ENCODE measurements at regions not wholly inside any gene's neighbourhood (a gene's known extent, or its start where the extent isn't known, plus 50 kb on each side); places are given as distances from the start of the nearest gene placed in this dataset.

DNA sequence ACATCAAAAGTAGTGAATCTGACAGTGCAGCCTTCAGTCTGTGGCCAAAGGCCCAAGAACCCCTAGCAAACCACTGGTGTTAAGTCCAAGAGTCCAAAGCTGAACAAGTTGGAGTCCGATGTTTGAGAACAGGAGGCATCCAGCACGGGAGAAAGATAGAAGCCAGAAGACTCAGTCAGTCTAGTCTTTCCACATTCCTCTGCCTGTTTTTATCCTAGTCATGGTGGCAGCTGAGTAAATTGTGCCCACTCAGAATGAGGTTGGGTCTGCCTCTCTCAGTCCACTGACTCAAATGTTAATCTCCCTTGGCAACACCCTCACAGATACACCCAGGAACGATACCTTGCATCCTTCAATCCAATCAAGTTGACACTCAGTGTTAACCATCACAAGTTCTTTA, 1255.4 kb downstream of the LRFN5 start:
- Histone ChIP-seq H3K4me3 (no peak overlapping the region), H3K27ac (no peak overlapping the region), H3K27me3 (no peaks in the 10 kb centered on the region), H3K36me3 (no peaks in the 10 kb centered on the region), H3K4me1 (no peaks in the 10 kb centered on the region), H3K9me3 (no peaks in the 10 kb centered on the region)
- no peak for TF ChIP-seq POLR2A (IDR thresholded peaks at IDR 0.05)
- TF ChIP-seq, protein P1, sequence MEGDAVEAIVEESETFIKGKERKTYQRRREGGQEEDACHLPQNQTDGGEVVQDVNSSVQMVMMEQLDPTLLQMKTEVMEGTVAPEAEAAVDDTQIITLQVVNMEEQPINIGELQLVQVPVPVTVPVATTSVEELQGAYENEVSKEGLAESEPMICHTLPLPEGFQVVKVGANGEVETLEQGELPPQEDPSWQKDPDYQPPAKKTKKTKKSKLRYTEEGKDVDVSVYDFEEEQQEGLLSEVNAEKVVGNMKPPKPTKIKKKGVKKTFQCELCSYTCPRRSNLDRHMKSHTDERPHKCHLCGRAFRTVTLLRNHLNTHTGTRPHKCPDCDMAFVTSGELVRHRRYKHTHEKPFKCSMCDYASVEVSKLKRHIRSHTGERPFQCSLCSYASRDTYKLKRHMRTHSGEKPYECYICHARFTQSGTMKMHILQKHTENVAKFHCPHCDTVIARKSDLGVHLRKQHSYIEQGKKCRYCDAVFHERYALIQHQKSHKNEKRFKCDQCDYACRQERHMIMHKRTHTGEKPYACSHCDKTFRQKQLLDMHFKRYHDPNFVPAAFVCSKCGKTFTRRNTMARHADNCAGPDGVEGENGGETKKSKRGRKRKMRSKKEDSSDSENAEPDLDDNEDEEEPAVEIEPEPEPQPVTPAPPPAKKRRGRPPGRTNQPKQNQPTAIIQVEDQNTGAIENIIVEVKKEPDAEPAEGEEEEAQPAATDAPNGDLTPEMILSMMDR (IDR thresholded peaks at IDR 0.05): no peak
- TF ChIP-seq POLR2AphosphoS5 (IDR thresholded peaks at IDR 0.05; ENCODE audit: insufficient read depth in 1 of 2, low read depth in 1 of 2): no peak
- intact Hi-C loops (cut with DNase I): no loop called here
- no peak for DNase-seq (ENCODE audit: extremely low spot score in 2 of 2)

DNA sequence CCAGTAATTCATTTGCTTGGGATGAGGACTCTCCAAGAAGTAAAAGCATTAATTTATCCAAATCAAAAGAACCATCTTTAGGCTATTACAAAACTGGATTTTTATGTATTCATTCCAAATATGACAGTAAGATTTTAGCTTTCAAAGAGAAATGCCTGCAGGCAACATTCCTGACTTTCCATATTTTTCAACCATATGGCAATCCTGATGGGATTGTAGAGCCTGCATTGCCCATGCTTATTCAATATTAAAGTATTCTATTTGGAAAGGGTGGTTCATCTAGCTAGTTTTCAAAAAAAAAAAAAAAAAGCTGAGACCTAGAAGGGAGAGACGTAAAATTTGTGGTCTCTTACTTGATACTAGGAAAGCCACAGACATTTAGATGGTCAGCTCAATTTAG, 1253.7 kb downstream of the LRFN5 start:
- intact Hi-C loops (cut with DNase I): no loop called here

DNA sequence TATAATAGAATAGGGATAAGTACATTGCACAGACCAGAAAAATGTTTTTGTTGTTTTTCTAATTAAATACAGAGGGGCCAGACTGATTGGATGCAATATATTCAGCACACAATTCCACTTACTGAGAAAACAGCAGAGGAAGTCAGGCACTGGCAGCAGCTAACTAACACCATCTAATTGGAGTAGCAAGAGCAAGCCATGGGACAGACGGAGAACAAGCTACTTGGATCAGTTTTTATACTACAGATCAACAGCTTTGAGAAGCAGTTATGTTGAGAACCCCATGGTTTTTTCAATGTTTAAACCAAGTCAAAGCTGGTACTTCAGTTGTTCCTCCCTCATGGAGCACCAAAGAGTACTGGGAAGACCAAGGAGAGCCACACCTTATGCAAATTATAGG, 1249.4 kb downstream of the LRFN5 start:
- H3K9me3 ChIP-seq: no peaks in the 10 kb centered on the region
- TF ChIP-seq POLR2A (IDR thresholded peaks at IDR 0.05): no peak
- TF ChIP-seq, protein P1 (IDR thresholded peaks at IDR 0.05): no peak
- no peak for TF ChIP-seq POLR2AphosphoS5 (IDR thresholded peaks at IDR 0.05; ENCODE audit: insufficient read depth in 1 of 2, low read depth in 1 of 2)
- no peak for DNase-seq (ENCODE audit: extremely low spot score in 2 of 2)
- intact Hi-C loops (cut with DNase I): no loop called here
- no peak overlapping the region for H3K27ac ChIP-seq
- H3K4me3 ChIP-seq: no peak overlapping the region
- H3K4me1 ChIP-seq: no peaks in the 10 kb centered on the region
- no peaks in the 10 kb centered on the region for H3K27me3 ChIP-seq
- no peaks in the 10 kb centered on the region for H3K36me3 ChIP-seq

More for the DNA sequence above, 1253.7 kb downstream of the LRFN5 start:
- Histone ChIP-seq H3K36me3 (no peaks in the 10 kb centered on the region), H3K4me1 (no peaks in the 10 kb centered on the region), H3K9me3 (no peaks in the 10 kb centered on the region), H3K4me3 (no peak overlapping the region), H3K27ac (no peak overlapping the region), H3K27me3 (no peaks in the 10 kb centered on the region)
- TF ChIP-seq POLR2A (IDR thresholded peaks at IDR 0.05) (no peak), POLR2AphosphoS5 (IDR thresholded peaks at IDR 0.05; ENCODE audit: insufficient read depth in 1 of 2, low read depth in 1 of 2) (no peak)
- TF ChIP-seq, protein P1 (IDR thresholded peaks at IDR 0.05): no peak
- DNase-seq (ENCODE audit: extremely low spot score in 2 of 2): no peak

DNA sequence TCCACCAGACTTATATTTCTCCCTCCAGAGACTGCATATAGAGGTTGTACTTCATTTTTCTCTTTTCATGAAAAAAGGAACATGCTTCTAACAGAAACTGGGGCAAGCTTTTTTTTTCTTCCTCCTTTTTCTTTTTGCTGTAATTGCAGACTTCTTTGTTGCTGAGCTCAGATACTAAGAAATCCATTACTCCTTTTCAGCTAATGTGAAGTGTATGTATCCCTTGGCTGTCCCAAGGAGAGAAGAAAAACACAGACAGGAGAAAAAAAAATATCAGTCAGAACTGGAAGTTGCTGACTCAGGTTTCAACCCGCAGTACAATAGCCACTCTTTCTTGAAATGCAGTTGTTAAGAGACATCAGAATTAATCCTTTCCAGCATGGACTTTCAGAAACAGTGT, 1248.4 kb downstream of the LRFN5 start:
- Histone ChIP-seq H3K4me3 (no peak overlapping the region), H3K27me3 (no peaks in the 10 kb centered on the region), H3K9me3 (no peaks in the 10 kb centered on the region), H3K36me3 (no peaks in the 10 kb centered on the region), H3K27ac (no peak overlapping the region), H3K4me1 (no peaks in the 10 kb centered on the region)
- TF ChIP-seq POLR2AphosphoS5 (IDR thresholded peaks at IDR 0.05; ENCODE audit: insufficient read depth in 1 of 2, low read depth in 1 of 2) (no peak), POLR2A (IDR thresholded peaks at IDR 0.05) (no peak)
- TF ChIP-seq, protein P1 (IDR thresholded peaks at IDR 0.05): no peak
- DNase-seq (ENCODE audit: extremely low spot score in 2 of 2): no peak
- intact Hi-C loops (cut with DNase I): no loop called here

DNA sequence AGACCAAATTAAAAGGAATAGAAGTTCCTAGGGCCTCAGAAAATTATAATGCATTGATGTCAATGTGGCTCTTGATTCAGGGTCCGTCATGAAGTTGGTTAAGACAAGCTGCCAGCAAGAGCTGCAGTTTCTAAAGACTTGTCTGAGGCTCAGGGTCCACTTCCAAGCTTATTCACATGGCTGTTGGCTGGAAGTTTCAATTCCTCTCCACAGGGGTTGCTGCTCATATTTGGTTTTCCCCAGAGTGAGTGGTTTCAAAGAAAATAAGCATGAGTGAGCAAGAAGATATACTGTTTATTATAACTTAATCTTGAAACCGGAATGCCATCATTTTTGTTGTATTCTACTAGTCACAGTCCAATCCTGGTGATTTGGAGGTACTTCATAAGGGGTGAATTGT, 1247.4 kb downstream of the LRFN5 start:
- intact Hi-C loops (cut with DNase I): no loop called here
- Histone ChIP-seq H3K27me3 (no peaks in the 10 kb centered on the region), H3K27ac (no peak overlapping the region), H3K9me3 (no peaks in the 10 kb centered on the region), H3K36me3 (no peaks in the 10 kb centered on the region), H3K4me1 (no peaks in the 10 kb centered on the region), H3K4me3 (no peak overlapping the region)
- no peak for DNase-seq (ENCODE audit: extremely low spot score in 2 of 2)
- TF ChIP-seq, protein P1 (IDR thresholded peaks at IDR 0.05): no peak
- no peak for TF ChIP-seq POLR2A (IDR thresholded peaks at IDR 0.05)
- no peak for TF ChIP-seq POLR2AphosphoS5 (IDR thresholded peaks at IDR 0.05; ENCODE audit: insufficient read depth in 1 of 2, low read depth in 1 of 2)
